Small intestine (tissue), 7 donors: ENCODE measurements at regions not wholly inside any gene's neighbourhood (a gene's known extent, or its start where the extent isn't known, plus 50 kb on each side); places are given as distances from the start of the nearest gene placed in this dataset.
"Not testable (repeated sequence)": the region's sequence is repeated elsewhere in the genome, so short reads cannot be mapped to it uniquely, and the experiment has no call there.

ENCODE experiments used
- DNase-seq, 2 donors: peaks; one replicate each; pipeline versions ENCODE4 v3.0.0 to v3.0.0-alpha.2; 2013
- FAIRE-seq: peaks from 2 replicates; lab custom pipeline; 2012; peaks lifted over from hg19 to GRCh38; lab: Jason Lieb, UNC
- H3K27ac ChIP-seq, 3 donors: one replicate each; pipeline ENCODE4 v1.5.1; 2013; ENCODE audit warnings: low read length in 2 of 3, mild to moderate bottlenecking in 2 of 3, control low read depth in 1 of 3, inconsistent platforms in 1 of 3, low read depth in 1 of 3, moderate library complexity in 1 of 3
- H3K27me3 ChIP-seq, 3 donors: one replicate each; pipeline ENCODE4 v1.6.1; 2013; ENCODE audit warnings: low read length in 3 of 3, inconsistent platforms in 1 of 3; ENCODE audit not compliant: control insufficient read depth in 3 of 3, insufficient read depth in 3 of 3
- H3K36me3 ChIP-seq, 3 donors: one replicate each; pipeline ENCODE4 v1.6.1; 2013; ENCODE audit warnings: low read length in 3 of 3, inconsistent platforms in 1 of 3, low read depth in 1 of 3, mild to moderate bottlenecking in 1 of 3, moderate library complexity in 1 of 3; ENCODE audit not compliant: control insufficient read depth in 3 of 3, insufficient read depth in 2 of 3
- H3K4me1 ChIP-seq, 3 donors: one replicate each; pipeline ENCODE4 v1.6.1; 2013; ENCODE audit warnings: low read length in 2 of 3, inconsistent platforms in 1 of 3, low read depth in 1 of 3, mild to moderate bottlenecking in 1 of 3, moderate library complexity in 1 of 3; ENCODE audit not compliant: control insufficient read depth in 3 of 3, insufficient read depth in 2 of 3
- H3K4me3 ChIP-seq, 3 donors: one replicate each; pipeline ENCODE4 v1.5.1; 2013; ENCODE audit warnings: low read length in 3 of 3, control low read depth in 1 of 3, inconsistent platforms in 1 of 3, low read depth in 1 of 3, mild to moderate bottlenecking in 1 of 3, moderate library complexity in 1 of 3
- H3K9me3 ChIP-seq, 2 donors: one replicate each; pipeline ENCODE4 v1.6.1; 2013; ENCODE audit warnings: low read depth in 1 of 2, low read length in 1 of 2; ENCODE audit not compliant: control insufficient read depth in 2 of 2, insufficient read depth in 1 of 2
- WGBS, 3 donors: extraction: QIAGEN DNeasy Blood & Tissue Kit; methylation state at CpG; one replicate each; pipeline ENCODE4 v1.1.7; 2013; 5-methylcytosine and 5-hydroxymethylcytosine counted together
- donor health status: healthy with polysubstance abuse.
- donor health status: control.
- donor health status: control.
- donor health status: Bipolar disorder and iron deficiency.
- donor health status: healthy.

DNA sequence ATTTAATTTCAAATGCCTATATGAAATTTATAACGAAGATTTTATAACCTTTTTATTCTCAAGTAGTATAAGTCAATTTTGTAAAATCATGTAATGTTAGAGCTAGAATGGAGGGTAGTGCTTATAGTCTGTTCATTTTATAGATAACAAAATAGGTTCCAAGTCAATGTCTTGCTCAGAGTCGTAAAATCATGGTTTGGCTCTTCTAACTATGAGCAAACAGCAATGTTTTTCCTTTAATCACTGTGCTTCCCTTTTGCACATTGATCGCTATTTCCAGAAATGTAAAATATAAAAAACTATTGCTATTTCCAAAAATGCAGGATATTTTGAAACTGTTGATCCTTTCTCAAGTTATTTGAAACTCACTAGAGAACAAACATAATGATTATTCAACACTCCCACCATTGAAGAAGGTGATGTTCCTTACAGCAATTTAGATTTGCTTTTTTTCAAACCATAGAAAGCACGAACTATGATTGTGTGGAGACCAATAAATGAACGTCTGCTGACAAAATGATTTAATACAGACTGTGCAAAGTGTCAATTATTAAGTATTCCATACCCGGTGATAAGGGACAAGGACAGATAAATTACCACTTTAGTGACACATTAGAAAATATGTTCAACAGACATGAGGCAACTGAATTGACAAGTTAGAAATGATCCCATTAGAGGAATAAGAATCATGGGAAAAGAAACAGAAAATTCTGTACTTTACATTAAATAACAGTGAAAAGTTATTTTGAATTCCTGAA lies 412.1 kb upstream of the TECRL start:
- 58 to 75% (median 61%) methylated on average over 6 of the region's 6 CpGs for WGBS, 3 donors
- DNase-seq (no peak), FAIRE-seq (no peak)
- H3K36me3 ChIP-seq: no peaks in the 10 kb centered on the region
- no peaks in the 10 kb centered on the region for H3K9me3 ChIP-seq
- H3K4me1 ChIP-seq: no peaks in the 10 kb centered on the region
- no peak overlapping the region for H3K27ac ChIP-seq
- no peak overlapping the region for H3K4me3 ChIP-seq
- no peaks in the 10 kb centered on the region for H3K27me3 ChIP-seq

DNA sequence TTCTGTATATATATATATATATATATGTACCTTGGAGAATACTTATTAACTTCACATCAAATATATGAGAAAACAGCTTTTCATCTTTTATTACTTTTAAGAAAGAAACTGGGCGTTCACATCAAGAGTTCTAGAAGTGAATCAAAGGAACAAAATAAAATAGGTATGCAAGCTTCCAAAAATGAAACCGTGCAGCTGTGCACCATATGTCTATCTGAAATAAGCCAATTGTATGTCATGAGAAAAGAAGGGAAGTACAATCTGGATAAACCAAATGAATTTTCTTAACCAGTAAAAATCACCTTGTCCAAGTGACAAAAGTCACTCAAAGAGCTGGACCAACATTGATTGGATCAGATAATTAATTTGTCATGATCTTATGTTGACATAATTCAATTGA lies 405.4 kb upstream of the TECRL start:
- Histone ChIP-seq H3K4me1 (no peaks in the 10 kb centered on the region), H3K9me3 (no peaks in the 10 kb centered on the region), H3K4me3 (no peak overlapping the region), H3K27me3 (no peaks in the 10 kb centered on the region), H3K27ac (no peak overlapping the region), H3K36me3 (no peaks in the 10 kb centered on the region)
- FAIRE-seq (no peak), DNase-seq (no peak)
- WGBS, 3 donors: 77 to 81% (median 80%) methylated on average over 2 of the region's 2 CpGs

DNA sequence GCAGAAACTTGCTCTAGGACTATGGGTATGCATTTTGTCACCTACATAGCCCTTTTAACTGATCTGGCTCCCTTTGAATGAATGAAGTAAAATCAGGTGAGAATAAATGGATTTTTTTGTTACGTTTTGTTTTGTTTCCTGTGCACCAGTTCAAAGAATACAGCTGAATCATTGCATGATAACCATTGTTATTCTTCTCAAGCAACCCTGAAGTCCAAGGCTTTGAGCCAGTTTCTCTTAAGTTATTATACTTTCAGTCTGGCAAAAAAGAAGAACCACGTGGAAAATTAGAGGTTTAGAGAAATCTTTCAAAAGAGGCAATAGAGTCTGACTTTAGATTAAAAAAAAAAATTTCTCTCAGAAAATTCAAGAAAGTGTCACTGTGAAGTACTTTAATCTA lies 398.6 kb upstream of the TECRL start:
- no peaks in the 10 kb centered on the region for H3K4me1 ChIP-seq
- no peaks in the 10 kb centered on the region for H3K36me3 ChIP-seq
- no peak for FAIRE-seq
- DNase-seq: no peak
- no peaks in the 10 kb centered on the region for H3K27me3 ChIP-seq
- H3K9me3 ChIP-seq: no peaks in the 10 kb centered on the region
- no peak overlapping the region for H3K4me3 ChIP-seq
- H3K27ac ChIP-seq: no peak overlapping the region
- WGBS, 3 donors: 52 to 65% (median 57%) methylated on average over 2 of the region's 2 CpGs

DNA sequence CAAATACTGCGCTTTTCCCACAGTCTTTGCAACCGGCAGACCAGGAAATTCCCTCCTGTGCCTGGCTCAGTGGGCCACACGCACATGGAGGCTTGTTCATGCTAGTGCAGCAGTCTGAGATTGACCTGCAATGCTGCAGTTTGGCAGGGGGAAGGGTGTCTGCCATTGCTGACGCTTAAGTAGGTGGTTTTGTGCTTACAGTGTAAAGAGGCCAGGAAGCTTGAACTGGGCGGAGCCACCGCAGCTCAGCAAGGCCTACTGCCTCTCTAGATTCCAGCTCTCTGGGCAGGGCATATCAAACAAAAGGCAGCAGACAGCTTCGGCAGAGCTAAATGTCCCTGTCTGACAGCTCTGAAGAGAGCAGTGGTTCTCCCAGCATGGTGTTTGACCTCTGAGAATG lies 390.5 kb upstream of the TECRL start:
- H3K9me3 ChIP-seq: peaks cover 0 to 3% of the 10 kb centered on the region in 2 donors
- no peaks in the 10 kb centered on the region for H3K27me3 ChIP-seq
- WGBS, 3 donors: 69 to 82% (median 75%) methylated on average over 7 of the region's 7 CpGs
- H3K4me3 ChIP-seq: no peak overlapping the region
- H3K4me1 ChIP-seq: no peaks in the 10 kb centered on the region
- H3K27ac ChIP-seq: no peak overlapping the region
- DNase-seq (no peak), FAIRE-seq (no peak)
- H3K36me3 ChIP-seq: no peaks in the 10 kb centered on the region

DNA sequence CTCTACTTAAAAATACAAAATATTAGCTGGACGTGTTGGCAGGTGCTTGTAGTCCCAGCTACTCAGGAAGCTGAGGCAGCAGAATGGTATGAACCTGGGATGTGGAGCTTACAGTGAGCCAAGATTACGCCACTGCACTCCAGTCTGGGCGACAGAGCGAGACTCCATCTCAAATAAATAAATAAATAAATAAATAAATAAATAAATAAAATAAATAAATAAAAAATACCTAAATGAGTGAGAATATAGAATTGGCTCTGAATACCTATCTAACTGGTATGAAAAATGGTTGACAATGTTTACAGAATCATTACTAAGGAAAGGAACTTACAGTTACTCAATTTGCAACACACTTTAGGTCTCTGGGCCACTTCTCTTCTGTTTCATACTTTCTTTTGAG lies 389.6 kb upstream of the TECRL start:
- not testable (repeated sequence) for H3K36me3 ChIP-seq, H3K4me3 ChIP-seq, DNase-seq, H3K27ac ChIP-seq, H3K27me3 ChIP-seq, FAIRE-seq, H3K9me3 ChIP-seq, H3K4me1 ChIP-seq
- WGBS, 3 donors: 90 to 92% (median 90%) methylated on average over 4 of the region's 4 CpGs

GRCh38 chr4:64796581-64796980 lies 387.3 kb upstream of the TECRL start:
- Histone ChIP-seq H3K27ac (no peak overlapping the region), H3K4me3 (no peak overlapping the region), H3K36me3 (no peaks in the 10 kb centered on the region), H3K9me3 (peaks cover 0 to 3% of the 10 kb centered on the region in 2 donors), H3K4me1 (no peaks in the 10 kb centered on the region), H3K27me3 (no peaks in the 10 kb centered on the region)
- FAIRE-seq: no peak
- WGBS, 3 donors: 76 to 82% (median 81%) methylated on average over 2 of the region's 2 CpGs
- no peak for DNase-seq

DNA sequence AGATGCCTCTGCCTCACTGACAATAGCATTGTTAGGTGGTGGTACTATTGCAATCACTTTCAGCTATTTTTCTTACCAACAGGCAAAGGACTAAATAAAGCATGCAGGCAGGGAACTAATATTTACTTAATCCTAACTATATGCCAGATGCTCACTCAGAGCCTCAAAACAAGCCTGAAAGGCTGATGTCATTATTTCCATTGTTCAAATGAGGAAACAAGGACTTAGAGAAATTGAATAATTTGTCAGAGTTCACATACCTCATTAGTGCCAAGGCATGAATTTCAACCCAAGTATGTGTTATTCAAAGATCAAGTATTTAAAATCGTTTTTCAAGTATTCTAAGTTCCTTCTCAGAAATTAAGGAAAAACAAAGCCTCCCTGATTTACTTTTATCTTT lies 374.9 kb upstream of the TECRL start:
- Histone ChIP-seq H3K36me3 (no peaks in the 10 kb centered on the region), H3K9me3 (no peaks in the 10 kb centered on the region), H3K4me3 (no peak overlapping the region), H3K27ac (no peak overlapping the region), H3K27me3 (no peaks in the 10 kb centered on the region), H3K4me1 (no peaks in the 10 kb centered on the region)
- DNase-seq (no peak), FAIRE-seq (no peak)
- 3 to 8% (median 5%) methylated on average over 1 of the region's 1 CpG for WGBS, 3 donors

GRCh38 chr4:64781737-64782326 lies 372.6 kb upstream of the TECRL start:
- DNase-seq (peak; percentile 5 to 24), FAIRE-seq (peak; percentile 15)
- Histone ChIP-seq H3K9me3 (no peaks in the 10 kb centered on the region), H3K27ac (no peak overlapping the region), H3K27me3 (no peaks in the 10 kb centered on the region), H3K36me3 (no peaks in the 10 kb centered on the region), H3K4me1 (no peaks in the 10 kb centered on the region), H3K4me3 (no peak overlapping the region)
- 22 to 33% (median 28%) methylated on average over 3 of the region's 3 CpGs for WGBS, 3 donors
